Fibroblast of mammary gland (primary cell): ENCODE measurements at regions not wholly inside any gene's neighbourhood (a gene's known extent, or its start where the extent isn't known, plus 50 kb on each side); places are given as distances from the start of the nearest gene placed in this dataset.

Experiments
- DNase-seq: peaks from one replicate; pipeline ENCODE4 v3.0.0-alpha.2; 2010; ENCODE audit warnings: low read depth
- H3K4me3 ChIP-seq: 2 replicates; pipeline ENCODE4 v1.5.1; 2011; ENCODE audit warnings: low read depth, mild to moderate bottlenecking, low read length, moderate library complexity; ENCODE audit not compliant: control insufficient read depth
- CTCF ChIP-seq: conservative IDR thresholded peaks from 2 replicates; pipeline ENCODE4 v1.5.1; 2011; ENCODE audit warnings: low read depth, low read length, inconsistent platforms; ENCODE audit not compliant: control insufficient read depth, insufficient read depth

- H3K4me3 ChIP-seq = no peak overlapping the region
- no peak for DNase-seq
- no peak for TF ChIP-seq CTCF
These were observed 661.9 kb upstream of the GJE1 start for GRCh38 chr6:141470810-141471209.

- DNase-seq = no peak
- no peak for TF ChIP-seq CTCF
- no peak overlapping the region for H3K4me3 ChIP-seq
These were observed 664.8 kb upstream of the GJE1 start for GRCh38 chr6:141467881-141468280.

- no peak overlapping the region for H3K4me3 ChIP-seq
- TF ChIP-seq CTCF = no peak
- DNase-seq = no peak
These were observed 665.7 kb upstream of the GJE1 start for GRCh38 chr6:141467041-141467440.

- no peak for DNase-seq
- no peak overlapping the region for H3K4me3 ChIP-seq
- no peak for TF ChIP-seq CTCF
These were observed 667.8 kb upstream of the GJE1 start for GRCh38 chr6:141464896-141465295.

- no peak for TF ChIP-seq CTCF
- no peak overlapping the region for H3K4me3 ChIP-seq
- DNase-seq = peak; percentile 87
These were observed 668.2 kb upstream of the GJE1 start for GRCh38 chr6:141464490-141464889.

- DNase-seq = peak; percentile 88
- no peak for TF ChIP-seq CTCF
- H3K4me3 ChIP-seq = peak overlapping the region; percentile 18
These were observed 669.3 kb upstream of the GJE1 start for GRCh38 chr6:141463237-141463977.
